ENCODE measurements at regions not wholly inside any gene's neighbourhood (a gene's known extent, or its start where the extent isn't known, plus 50 kb on each side); places are given as distances from the start of the nearest gene placed in this dataset.
"Not testable (repeated sequence)": the region's sequence is repeated elsewhere in the genome, so short reads cannot be mapped to it uniquely, and the experiment has no call there.

GRCh38 chr1:166616206-166616605, 223.1 kb upstream of the POGK start:
- H3K4me3 Mint-ChIP-seq = no peak overlapping the region
- peaks cover 8% of the 10 kb centered on the region for H3K27me3 Mint-ChIP-seq
- no peaks in the 10 kb centered on the region for H3K36me3 Mint-ChIP-seq
- no peaks in the 10 kb centered on the region for H3K4me1 Mint-ChIP-seq
- CTCF ChIA-PET = no interaction called here
- no peaks in the 10 kb centered on the region for H3K9me3 Mint-ChIP-seq
- no peak overlapping the region for H3K27ac Mint-ChIP-seq
- no peak for DNase-seq

- H3K4me3 Mint-ChIP-seq = no peak overlapping the region
- H3K9me3 Mint-ChIP-seq = no peaks in the 10 kb centered on the region
- H3K36me3 Mint-ChIP-seq = no peaks in the 10 kb centered on the region
- H3K4me1 Mint-ChIP-seq = no peaks in the 10 kb centered on the region
- DNase-seq = no peak
- H3K27ac Mint-ChIP-seq = no peak overlapping the region
- peaks cover 4% of the 10 kb centered on the region for H3K27me3 Mint-ChIP-seq
- CTCF ChIA-PET = no interaction called here
Observed at GRCh38 chr1:166626711-166627110, 212.6 kb upstream of the POGK start.

GRCh38 chr1:166627558-166627957, 211.7 kb upstream of the POGK start:
- H3K27me3 Mint-ChIP-seq = peaks cover 4% of the 10 kb centered on the region
- no peaks in the 10 kb centered on the region for H3K36me3 Mint-ChIP-seq
- H3K27ac Mint-ChIP-seq = no peak overlapping the region
- no peaks in the 10 kb centered on the region for H3K9me3 Mint-ChIP-seq
- no peak overlapping the region for H3K4me3 Mint-ChIP-seq
- CTCF ChIA-PET = no interaction called here
- DNase-seq = no peak
- H3K4me1 Mint-ChIP-seq = no peaks in the 10 kb centered on the region

GRCh38 chr1:166628259-166628658, 211.0 kb upstream of the POGK start:
- Mint-ChIP-seq H3K27me3 (peaks cover 4% of the 10 kb centered on the region), H3K27ac (no peak overlapping the region), H3K4me1 (no peaks in the 10 kb centered on the region), H3K36me3 (no peaks in the 10 kb centered on the region), H3K9me3 (no peaks in the 10 kb centered on the region), H3K4me3 (no peak overlapping the region)
- CTCF ChIA-PET = no interaction called here
- DNase-seq = no peak

GRCh38 chr1:166629946-166630345, 209.3 kb upstream of the POGK start:
- DNase-seq = no peak
- Mint-ChIP-seq H3K9me3 (no peaks in the 10 kb centered on the region), H3K27me3 (peaks cover 4% of the 10 kb centered on the region), H3K4me3 (no peak overlapping the region), H3K27ac (no peak overlapping the region), H3K36me3 (no peaks in the 10 kb centered on the region), H3K4me1 (no peaks in the 10 kb centered on the region)
- CTCF ChIA-PET = no interaction called here

DNA sequence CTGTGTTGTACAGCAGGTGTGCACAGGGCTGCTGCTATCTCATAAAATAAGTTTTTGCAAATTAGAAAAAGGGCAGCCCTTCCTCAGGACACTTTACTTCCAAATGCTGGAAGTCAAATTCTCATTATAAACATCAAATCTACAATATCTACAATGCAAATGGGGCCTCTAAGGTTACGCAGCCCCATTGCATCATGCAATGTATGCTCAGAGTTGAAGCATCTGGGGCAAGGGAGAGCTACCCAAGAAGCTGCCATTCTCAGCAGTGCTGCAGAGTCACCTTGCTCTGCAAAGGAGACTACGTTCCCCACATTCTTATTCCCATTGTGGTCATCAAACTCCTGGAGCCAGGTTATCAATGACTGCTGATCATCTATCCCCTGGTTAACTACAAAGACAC, 208.9 kb upstream of the POGK start:
- peaks cover 4% of the 10 kb centered on the region for H3K27me3 Mint-ChIP-seq
- DNase-seq = no peak
- H3K9me3 Mint-ChIP-seq = no peaks in the 10 kb centered on the region
- H3K4me3 Mint-ChIP-seq = no peak overlapping the region
- no peaks in the 10 kb centered on the region for H3K36me3 Mint-ChIP-seq
- H3K4me1 Mint-ChIP-seq = no peaks in the 10 kb centered on the region
- no peak overlapping the region for H3K27ac Mint-ChIP-seq
- CTCF ChIA-PET = no interaction called here

GRCh38 chr1:166638137-166638536, 201.1 kb upstream of the POGK start:
- no peaks in the 10 kb centered on the region for H3K4me1 Mint-ChIP-seq
- H3K27ac Mint-ChIP-seq = no peak overlapping the region
- no peak for DNase-seq
- no peaks in the 10 kb centered on the region for H3K36me3 Mint-ChIP-seq
- no peaks in the 10 kb centered on the region for H3K9me3 Mint-ChIP-seq
- peaks cover 7% of the 10 kb centered on the region for H3K27me3 Mint-ChIP-seq
- CTCF ChIA-PET = no interaction called here
- H3K4me3 Mint-ChIP-seq = no peak overlapping the region

DNA sequence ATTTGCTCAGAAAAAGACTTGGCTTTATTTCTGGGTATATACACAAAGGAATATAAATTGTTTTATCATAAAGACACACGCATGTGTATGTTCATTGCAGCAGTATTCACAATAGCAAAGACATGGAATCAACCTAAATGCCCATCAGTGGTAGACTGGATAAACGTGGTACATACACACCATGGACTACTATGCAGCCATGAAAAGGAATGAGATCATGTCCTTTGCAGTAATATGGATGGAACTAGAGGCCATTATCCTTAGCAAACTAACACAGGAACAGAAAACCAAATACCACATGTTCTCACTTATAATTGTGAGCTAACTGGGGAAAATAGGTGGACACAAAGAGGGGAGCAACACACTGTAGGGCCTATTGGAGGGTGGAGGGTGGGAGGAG, 182.0 kb upstream of the POGK start:
- H3K9me3 Mint-ChIP-seq, H3K36me3 Mint-ChIP-seq, H3K4me3 Mint-ChIP-seq, H3K27me3 Mint-ChIP-seq, DNase-seq, CTCF ChIA-PET, H3K27ac Mint-ChIP-seq, H3K4me1 Mint-ChIP-seq: not testable (repeated sequence)

DNA sequence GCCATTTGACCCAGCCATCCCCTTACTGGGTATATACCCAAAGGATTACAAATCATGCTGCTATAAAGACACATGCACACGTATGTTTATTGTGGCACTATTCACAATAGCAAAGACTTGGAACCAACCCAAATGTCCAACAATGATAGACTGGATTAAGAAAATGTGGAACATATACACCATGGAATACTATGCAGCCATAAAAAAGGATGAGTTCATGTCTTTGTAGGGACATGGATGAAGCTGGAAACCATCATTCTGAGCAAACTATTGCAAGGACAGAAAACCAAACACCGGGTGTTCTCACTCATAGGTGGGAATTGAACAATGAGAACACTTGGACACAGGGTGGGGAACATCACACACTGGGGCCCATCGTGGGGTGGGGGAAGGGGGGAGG, 172.5 kb upstream of the POGK start:
- H3K36me3 Mint-ChIP-seq, DNase-seq, CTCF ChIA-PET, H3K27ac Mint-ChIP-seq, H3K4me1 Mint-ChIP-seq, H3K9me3 Mint-ChIP-seq, H3K4me3 Mint-ChIP-seq, H3K27me3 Mint-ChIP-seq: not testable (repeated sequence)

DNA sequence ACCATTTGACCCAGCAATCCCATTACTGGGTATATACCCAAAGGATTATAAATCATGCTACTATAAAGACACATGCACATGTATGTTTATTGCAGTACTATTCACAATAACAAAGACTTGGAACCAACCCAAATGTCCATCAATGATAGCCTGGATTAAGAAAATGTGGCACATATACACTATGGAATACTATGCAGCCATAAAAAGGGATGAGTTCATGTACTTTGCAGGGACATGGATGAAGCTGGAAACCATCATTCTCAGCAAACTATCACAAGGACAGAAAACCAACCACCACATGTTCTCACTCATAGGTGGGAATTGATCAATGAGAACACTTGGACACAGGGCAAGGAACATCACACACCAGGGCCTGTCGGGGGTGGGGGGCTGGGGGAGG, 171.7 kb upstream of the POGK start:
- H3K27ac Mint-ChIP-seq, H3K27me3 Mint-ChIP-seq, H3K9me3 Mint-ChIP-seq, CTCF ChIA-PET, DNase-seq, H3K36me3 Mint-ChIP-seq, H3K4me3 Mint-ChIP-seq, H3K4me1 Mint-ChIP-seq: not testable (repeated sequence)

DNA sequence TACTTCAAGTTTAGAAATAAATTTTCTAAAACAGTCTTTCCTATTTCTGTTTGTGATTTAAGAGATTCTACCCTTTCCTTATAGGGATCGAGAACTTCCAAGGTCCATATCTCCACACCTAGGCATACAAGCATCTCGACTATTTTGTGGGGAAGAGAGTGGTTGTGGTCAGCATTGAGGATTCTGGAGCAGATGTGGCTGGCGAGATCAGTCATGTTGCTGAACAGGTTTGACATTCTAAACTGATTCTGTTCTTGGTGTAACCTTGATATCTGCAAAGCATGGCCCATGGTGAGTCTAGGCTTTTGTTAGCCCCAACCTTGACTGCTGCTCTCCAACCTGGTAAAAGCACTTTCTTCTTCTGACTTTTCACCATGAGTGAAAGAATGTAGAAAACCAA, 167.6 kb upstream of the POGK start:
- no peaks in the 10 kb centered on the region for H3K36me3 Mint-ChIP-seq
- CTCF ChIA-PET = no interaction called here
- no peak overlapping the region for H3K27ac Mint-ChIP-seq
- H3K4me1 Mint-ChIP-seq = peaks cover 7% of the 10 kb centered on the region
- no peaks in the 10 kb centered on the region for H3K9me3 Mint-ChIP-seq
- H3K27me3 Mint-ChIP-seq = no peaks in the 10 kb centered on the region
- no peak for DNase-seq
- no peak overlapping the region for H3K4me3 Mint-ChIP-seq

GRCh38 chr1:166673722-166674121, 165.6 kb upstream of the POGK start:
- DNase-seq = no peak
- H3K27me3 Mint-ChIP-seq = no peaks in the 10 kb centered on the region
- H3K9me3 Mint-ChIP-seq = no peaks in the 10 kb centered on the region
- H3K36me3 Mint-ChIP-seq = no peaks in the 10 kb centered on the region
- no peak overlapping the region for H3K4me3 Mint-ChIP-seq
- CTCF ChIA-PET = no interaction called here
- H3K27ac Mint-ChIP-seq = no peak overlapping the region
- peaks cover 7% of the 10 kb centered on the region for H3K4me1 Mint-ChIP-seq

DNA sequence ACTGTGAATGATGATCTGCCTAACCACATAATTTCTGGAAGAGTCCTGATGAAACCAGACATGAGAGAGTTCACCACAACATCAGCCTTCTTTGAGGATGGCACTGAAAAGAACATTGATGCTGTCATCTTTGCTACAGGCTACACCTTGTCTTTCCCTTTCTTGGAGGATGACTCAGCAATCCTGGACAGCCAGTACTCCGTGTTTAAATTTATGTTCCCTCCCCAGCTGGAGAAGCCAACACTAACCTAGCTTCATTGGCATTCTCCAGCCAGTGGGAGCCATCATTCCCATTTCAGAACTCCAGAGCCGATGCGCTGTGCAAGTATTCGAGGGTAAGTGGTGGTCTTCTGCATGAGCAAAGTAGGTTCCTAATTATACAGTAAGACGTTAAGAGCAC, 164.1 kb upstream of the POGK start:
- H3K4me1 Mint-ChIP-seq = peaks cover 7% of the 10 kb centered on the region
- CTCF ChIA-PET = no interaction called here
- H3K4me3 Mint-ChIP-seq = no peak overlapping the region
- no peak overlapping the region for H3K27ac Mint-ChIP-seq
- no peaks in the 10 kb centered on the region for H3K36me3 Mint-ChIP-seq
- H3K9me3 Mint-ChIP-seq = no peaks in the 10 kb centered on the region
- no peaks in the 10 kb centered on the region for H3K27me3 Mint-ChIP-seq
- DNase-seq = no peak

DNA sequence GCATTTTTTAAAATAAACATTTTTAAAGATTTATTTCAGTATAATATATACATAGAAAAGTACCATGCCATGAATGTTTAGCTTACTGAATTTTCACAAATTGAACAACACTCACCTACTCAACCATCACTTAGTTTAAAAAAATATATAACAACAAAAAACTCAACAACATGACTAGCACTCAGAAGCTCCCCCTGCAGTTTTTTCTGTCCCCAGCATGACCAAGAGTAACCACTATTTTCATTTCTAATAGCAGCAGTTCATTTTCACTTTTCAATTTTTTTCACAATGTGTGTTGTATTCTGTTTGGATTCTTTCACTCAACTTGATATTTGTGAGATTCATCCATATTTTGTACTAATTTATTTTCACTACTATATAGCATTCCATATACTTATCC, 162.3 kb upstream of the POGK start:
- H3K27me3 Mint-ChIP-seq = no peaks in the 10 kb centered on the region
- no peaks in the 10 kb centered on the region for H3K36me3 Mint-ChIP-seq
- peaks cover 7% of the 10 kb centered on the region for H3K4me1 Mint-ChIP-seq
- no peaks in the 10 kb centered on the region for H3K9me3 Mint-ChIP-seq
- CTCF ChIA-PET = no interaction called here
- no peak overlapping the region for H3K4me3 Mint-ChIP-seq
- no peak overlapping the region for H3K27ac Mint-ChIP-seq
- DNase-seq = no peak

GRCh38 chr1:166679369-166679768, 159.9 kb upstream of the POGK start:
- no peaks in the 10 kb centered on the region for H3K9me3 Mint-ChIP-seq
- CTCF ChIA-PET = no interaction called here
- no peaks in the 10 kb centered on the region for H3K36me3 Mint-ChIP-seq
- H3K27ac Mint-ChIP-seq = no peak overlapping the region
- no peak for DNase-seq
- no peaks in the 10 kb centered on the region for H3K4me1 Mint-ChIP-seq
- no peak overlapping the region for H3K4me3 Mint-ChIP-seq
- H3K27me3 Mint-ChIP-seq = no peaks in the 10 kb centered on the region

- H3K4me1 Mint-ChIP-seq = no peaks in the 10 kb centered on the region
- DNase-seq = no peak
- no peaks in the 10 kb centered on the region for H3K36me3 Mint-ChIP-seq
- H3K9me3 Mint-ChIP-seq = peaks cover 7% of the 10 kb centered on the region
- no peaks in the 10 kb centered on the region for H3K27me3 Mint-ChIP-seq
- no peak overlapping the region for H3K4me3 Mint-ChIP-seq
- no peak overlapping the region for H3K27ac Mint-ChIP-seq
- CTCF ChIA-PET = no interaction called here
Observed at GRCh38 chr1:166682588-166682987, 156.7 kb upstream of the POGK start.
